Middle frontal gyrus (tissue), 1 donor: ENCODE measurements at regions not wholly inside any gene's neighbourhood (a gene's known extent, or its start where the extent isn't known, plus 50 kb on each side); places are given as distances from the start of the nearest gene placed in this dataset.
"Not testable (repeated sequence)": the region's sequence is repeated elsewhere in the genome, so short reads cannot be mapped to it uniquely, and the experiment has no call there.

Experiments used
- DNase-seq: peaks from one replicate; pipeline ENCODE4 v3.0.0-alpha.2; 2015; ENCODE audit warnings: low spot score; ENCODE audit errors: extremely low spot score

DNA sequence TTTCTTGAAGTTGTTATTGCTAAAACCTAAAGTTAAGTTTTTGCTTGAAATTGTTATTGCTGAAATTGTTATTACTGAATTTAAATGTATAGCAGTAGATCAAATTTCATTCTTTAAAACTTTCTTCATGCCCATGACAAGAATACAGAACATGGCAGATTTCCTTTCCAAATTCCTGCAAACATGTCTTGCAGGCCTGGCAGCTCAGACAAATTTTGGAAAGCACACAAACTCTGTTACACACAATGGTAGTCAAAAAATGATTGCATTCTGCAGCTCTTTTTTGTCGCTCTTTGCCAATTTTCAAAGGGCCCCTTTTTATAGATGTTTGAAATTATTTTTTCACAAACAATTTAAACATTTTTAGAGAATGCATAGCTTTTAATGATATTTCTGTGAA is 1292.3 kb upstream of the B3GALT2 start:
- DNase-seq, result no peak

DNA sequence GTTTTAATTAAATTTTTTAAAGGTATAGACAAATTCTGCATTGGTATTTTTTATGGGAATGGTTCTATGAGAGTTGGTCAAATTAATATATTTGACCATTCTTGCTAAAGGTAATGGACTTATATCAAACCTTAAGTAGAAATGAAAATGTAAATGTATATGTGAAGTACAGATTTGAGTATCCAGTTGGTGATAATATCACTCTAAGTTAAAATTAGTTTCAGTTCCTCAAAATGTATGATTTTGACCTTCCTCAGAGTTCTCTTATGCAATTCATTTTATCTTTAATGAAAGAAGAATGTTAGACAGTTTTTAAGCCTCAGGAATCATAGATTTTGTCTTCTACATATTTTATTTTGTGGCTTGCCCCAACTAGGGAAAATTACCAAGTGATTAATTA is 1291.5 kb upstream of the B3GALT2 start:
- no peak for DNase-seq

DNA sequence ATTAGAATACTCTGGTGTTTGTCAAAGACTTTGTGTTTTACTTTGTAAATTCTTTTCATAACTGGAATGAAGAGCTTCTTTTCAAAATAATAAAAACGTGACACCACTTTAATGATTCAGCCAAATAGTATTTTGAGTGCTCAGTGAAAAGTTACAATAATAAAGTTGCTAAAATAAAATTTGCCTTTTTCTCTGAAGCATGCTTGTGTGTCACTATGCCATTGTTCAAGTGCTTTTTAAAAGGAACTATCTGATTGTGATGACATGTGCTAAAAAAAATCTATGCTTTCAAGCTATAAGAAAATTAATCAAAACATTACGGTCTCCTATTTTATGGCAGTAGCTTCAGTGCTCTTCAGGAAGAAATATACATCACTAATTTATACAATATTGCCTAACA is 1290.5 kb upstream of the B3GALT2 start:
- DNase-seq, result no peak

DNA sequence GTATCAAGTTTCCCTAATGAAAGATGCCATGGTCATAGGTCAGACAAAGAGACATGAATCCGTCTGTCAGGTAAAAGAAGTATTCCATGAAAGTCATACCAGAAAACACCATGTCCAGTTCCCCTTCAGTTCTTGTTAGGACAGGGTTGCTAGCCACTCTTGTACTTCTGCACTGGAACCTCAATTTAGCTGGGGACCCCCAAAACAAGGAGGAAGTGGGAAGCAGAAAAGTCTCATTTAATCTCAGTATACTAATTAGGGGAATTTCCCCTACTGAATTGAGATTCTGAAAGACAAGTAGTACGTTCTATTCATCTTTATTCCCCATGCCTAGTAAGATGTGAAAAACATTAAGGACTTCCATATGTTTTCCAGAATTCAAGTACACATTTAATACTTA is 1289.9 kb upstream of the B3GALT2 start:
- no peak for DNase-seq

DNA sequence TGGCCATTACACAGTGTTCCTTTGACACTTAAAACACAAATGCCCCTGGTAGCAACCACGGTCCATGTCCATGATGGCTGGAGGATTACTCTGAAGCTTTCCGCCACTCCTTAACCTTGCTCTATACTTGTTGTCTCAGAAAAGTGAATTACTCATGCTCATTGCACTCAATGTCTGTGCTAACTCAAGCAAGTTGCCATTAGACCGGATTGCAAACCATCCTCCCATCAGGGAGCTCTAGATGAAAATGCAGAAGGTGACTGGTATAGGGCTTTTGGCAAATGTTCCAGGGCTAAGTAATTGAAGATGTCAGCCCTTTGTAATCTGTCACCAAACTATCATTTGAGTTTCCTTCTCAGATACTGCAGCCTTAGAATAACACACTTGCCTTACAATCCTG is 1288.3 kb upstream of the B3GALT2 start:
- no peak for DNase-seq

DNA sequence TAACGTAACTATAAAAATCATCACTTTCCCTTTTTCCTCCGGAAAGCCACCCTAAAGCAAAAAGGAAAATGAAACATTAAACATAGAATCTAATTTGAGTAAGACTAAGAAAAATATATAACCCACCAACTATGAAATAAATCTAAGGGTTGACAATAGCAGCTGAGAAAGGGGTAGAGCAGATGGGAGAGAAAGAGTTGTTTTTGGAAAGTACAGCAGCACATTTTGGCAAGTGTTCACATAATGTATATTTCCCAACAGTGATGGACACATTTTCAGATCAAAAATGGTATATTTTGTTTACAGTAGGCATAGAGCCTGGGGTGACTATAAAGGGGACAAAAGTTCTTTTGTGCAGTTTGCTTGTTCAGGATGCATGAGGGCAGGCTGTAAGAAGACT is 1287.4 kb upstream of the B3GALT2 start:
- no peak for DNase-seq

DNA sequence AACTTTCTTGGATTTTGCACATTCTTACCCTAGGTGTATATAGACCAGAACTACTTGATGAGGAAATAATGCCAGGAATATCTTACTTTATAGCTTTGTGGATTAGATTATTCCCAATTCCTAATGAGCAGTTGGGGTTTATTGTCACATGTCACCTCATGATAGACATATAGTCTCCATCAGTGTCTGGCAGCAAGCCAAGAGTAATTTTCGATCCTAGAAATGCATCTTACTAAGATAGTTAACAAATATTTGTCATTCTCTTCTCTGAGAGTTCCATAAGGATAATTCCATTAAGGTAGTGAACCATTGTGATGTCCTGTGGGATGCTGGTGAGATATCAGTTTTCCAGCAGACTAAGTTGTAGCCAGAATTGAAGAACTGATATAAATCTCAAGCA is 1282.9 kb upstream of the B3GALT2 start:
- no peak for DNase-seq

DNA sequence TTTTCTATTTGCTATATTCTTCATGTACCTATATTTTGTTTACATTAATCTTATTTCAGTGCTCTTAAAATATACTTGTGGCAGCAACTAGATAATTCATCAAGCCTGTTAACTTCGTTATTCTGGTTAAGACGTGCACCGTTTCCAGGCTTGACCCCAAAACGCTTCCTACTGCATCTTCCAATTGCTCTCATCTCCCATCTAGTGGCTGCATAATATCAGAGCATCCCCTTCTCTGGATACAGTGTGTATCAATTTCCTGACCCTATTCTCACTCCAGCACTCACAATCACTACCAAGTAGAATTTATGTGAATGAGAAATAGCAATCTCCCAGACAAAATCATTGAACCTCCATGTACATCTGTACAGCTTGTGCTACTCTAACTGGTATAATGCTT is 1280.3 kb upstream of the B3GALT2 start:
- no peak for DNase-seq

DNA sequence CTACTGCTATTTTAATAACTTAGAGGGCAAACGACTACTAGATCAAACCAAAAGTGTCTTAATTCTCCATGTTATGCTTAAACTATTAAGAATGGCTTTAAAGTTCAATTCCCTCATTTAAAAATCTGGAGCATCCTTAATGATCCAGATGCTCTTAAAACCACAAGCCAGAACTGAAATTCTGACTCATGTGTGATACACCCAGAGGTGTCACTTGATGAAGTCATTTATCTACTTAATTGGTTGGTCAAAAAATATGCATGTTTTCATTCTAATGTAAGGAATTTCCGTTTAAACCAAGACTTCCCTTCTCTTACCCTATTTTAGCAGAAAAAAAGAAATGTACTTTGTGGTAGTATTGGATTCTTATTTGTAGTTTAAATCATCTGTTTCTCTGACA is 1261.2 kb upstream of the B3GALT2 start:
- no peak for DNase-seq

DNA sequence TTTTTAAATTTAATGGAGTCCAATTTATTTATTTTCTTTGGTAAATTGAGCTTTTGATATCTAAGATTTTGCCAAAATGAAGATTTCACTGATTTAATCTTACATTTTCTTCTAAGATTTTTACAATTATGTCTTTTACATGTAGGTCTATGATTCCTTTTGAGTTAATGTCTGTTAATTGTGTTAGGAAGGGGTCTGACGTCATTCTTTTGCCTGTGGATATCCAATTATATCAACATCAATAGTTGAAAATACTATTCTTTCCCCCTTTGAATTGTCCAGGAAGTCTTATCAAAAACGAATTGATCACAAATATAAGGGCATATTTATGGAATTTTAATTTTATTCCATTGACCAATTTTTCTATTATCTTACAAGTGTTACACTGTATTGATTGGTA is 1258.8 kb upstream of the B3GALT2 start:
- no peak for DNase-seq

DNA sequence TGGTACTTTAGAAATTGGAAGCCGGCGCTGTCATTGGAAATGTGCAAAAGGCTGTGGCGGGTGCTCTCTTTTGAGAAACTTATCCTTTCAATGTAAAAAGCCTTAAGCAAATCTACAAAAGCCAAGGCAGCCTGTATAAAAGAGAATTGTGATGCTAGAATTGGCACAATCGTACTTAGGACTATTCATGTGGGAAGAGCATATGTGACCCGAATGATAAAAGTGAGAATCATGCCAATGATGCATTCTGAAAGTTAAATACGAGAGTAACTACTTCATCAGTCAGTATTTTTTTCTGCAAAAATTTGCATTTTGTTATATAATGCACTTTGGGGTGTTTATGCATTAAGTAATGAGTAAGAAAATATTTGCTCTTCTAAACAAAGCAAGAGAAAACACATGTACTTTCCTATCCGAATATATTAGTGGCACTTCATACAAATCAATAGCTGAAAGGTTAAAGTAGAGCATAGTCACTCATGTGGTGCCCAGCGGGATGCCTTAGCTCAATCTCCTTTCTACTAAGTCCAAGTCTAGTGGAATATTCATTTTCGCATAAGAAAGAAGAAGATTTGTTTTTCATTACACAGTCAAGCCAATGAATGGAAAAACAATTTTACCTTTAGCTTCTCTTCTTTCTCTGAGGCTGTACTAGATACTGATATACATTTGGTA is 1256.6 kb upstream of the B3GALT2 start:
- peak; percentile 14 for DNase-seq

DNA sequence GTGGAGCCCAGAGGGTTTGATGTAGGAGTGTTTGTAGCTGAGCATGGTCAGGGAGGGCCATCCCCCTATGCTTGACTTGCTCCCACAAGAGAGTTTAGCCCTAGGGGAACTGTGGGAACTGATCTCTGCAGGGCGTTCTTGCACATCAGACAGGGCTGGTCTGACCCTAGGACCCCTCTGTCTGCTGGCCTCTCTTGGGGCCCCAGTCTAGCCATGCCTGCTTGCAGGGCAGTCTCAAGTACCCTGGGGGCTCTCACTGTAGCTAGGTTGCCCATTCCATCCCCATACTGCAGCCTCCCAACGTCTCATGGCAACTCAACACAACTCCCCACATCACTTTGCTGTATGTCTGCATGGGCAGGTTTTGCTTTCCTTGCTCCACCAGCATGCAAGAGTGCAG is 1250.7 kb upstream of the B3GALT2 start:
- no peak for DNase-seq

DNA sequence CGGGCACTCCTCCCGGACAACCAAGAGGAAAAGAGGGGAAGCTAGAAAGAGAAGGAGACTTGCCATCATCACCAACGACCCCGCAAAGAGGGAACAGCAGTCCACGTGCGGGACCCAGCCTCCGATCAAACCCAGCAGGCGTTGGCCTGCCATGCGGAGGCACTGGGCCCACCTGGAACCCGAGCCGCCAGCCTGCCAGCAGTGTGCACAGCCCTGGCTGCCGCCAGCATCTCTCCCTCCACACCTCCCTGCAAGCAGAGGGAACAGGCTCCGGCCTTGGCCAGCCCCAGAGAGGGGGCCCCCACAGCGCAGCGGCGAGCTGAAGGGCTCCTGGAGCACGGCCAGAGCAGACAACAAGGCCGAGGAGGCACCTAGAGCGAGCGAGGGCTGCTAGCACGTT is 1244.7 kb upstream of the B3GALT2 start:
- no peak for DNase-seq

DNA sequence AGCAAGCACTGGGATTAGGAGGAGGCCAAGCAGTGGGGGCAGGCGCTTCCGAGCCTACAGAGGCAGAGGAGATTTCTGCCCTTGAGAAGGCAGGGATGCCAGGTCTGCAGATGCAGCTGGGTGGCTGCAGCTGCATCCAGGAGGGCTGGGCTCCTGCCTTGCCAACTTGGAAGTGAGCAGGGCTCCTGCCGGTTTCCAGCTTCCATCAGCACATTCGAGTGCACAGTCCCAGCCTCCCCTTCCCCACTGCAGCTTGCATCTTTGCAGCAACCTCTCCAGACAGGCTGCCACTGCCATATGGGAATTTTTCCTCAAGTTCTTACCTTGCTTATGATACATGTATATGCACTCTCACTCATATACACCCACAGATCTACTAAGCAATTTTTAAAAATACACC is 1234.3 kb upstream of the B3GALT2 start:
- no peak for DNase-seq

DNA sequence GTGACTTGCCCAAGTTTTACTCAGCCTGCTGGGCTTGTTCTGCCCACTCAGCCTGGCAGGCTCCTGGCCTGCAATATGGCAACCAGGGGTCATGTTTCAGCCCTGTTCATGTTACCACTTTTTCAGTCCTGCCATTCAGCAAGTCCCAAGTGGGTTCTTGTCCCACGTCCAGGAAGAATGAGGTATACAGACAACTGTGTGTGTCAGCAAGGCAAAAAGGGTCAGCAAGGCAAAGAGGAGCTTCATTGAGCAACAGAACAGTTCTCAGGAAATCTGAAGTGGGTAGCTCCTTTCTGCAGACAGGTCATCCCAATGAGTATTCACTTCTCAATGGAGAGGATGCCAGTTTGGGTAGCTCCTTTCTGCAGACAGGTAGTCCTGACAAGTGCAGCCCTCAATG is 1233.3 kb upstream of the B3GALT2 start:
- no peak for DNase-seq

DNA sequence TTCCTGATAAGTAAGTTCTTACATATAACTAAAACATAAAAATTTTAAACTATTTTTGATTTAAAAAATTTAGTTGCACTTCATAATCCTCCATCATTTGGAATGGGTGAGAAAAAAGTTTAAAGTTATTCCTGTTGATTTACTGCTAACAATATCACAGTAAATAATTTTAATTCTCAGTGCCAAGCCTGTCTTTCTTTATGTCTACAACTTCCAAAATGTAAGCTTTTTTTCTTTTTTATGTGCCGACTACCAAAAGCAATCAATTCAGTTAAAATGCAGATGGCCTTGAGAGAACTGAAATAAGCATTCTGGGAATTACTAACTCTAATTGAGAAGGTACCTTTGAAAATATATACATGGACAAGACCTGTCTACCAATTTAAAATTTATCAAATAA is 1224.3 kb upstream of the B3GALT2 start:
- no peak for DNase-seq

DNA sequence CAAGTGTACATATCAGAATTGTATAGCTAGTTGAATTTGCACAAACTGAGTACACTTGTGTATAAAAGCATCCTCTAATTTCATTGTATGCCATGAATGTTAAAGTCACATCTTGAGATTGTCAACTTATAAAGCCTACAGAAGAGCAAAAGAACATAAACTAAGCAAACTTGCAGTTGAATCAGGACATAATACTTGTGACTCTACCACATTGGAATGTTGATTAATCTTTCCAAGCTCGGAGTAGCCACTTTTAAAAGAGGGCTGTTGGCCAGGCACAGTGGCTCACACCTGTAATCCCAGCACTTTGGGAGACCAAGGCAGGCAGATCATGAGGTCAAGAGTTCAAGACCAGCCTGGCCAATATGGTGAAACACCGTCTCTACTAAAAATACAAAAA is 1220.8 kb upstream of the B3GALT2 start:
- DNase-seq, result not testable (repeated sequence)

DNA sequence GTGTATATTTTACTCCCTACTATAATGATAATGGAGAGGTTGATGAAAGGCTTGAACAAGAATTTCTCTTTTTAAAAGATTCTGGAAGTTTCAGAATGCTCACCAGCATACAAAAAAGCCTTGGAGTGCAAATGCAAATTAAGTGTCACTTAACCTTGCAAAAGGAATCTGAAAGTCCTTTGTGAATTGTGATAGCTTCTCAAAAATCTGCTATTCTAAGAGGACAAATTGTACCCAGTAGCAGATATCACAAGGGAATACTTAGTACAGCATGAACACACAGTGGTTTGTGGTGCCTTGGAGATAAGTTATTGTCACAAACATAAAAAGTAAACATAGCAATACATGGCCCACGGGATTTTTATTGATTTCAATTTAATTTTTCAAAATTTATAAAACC is 1208.3 kb upstream of the B3GALT2 start:
- no peak for DNase-seq

DNA sequence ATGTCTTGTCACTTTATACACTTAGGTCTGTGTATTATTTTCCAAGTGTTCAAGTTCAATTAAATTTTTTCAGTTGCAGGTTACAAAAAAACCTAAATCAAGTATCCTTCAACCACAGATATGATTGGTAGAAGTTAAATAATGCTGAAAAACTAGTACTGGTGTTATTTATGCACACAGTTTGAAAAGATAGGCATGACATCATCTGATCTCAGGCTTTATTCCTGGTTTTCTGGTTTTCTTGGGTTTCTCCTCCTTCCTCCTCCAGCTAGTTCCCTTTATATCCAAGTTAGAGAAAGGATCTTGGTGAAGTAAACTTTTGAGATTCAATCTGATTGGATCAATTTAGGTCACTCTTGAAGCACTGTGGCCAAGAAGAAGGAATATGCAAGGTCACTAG is 1201.1 kb upstream of the B3GALT2 start:
- DNase-seq, result no peak

DNA sequence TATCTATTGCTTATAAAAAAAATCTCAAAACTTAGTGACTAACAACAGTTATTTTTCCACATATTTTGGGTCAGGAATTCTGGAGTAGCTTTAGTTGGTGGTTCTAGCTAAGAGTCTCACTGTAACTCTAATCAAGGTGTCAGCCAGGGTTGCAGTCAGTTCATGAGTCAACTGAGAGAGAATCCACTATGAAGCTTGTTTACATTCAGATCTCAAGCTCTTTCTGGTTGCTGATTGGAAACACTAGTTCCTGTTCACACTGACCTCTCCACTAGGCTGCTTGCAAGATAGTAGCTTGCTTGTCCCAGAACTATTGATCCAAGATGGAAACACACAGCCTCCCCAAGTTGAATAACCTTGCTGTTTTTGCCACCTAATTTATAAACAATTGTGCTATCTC is 1192.1 kb upstream of the B3GALT2 start:
- DNase-seq, result no peak

DNA sequence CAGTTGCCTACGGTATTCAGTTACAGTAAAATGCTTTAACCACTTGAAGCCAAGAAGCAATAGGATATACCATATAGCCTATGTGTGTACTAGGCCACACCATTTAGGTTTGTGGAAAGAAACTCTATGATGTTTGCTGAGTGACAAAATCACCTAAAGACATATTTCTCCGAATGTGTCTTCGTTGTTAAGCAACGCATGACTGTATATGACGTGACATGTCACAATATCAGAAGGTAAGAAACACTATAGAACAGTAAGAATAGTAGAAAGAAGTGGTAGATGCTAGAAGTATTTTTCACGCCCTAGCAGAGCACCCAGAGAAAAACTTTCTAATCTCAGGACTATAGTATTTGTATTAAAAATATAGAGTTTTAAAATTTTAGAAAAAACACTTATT is 1188.2 kb upstream of the B3GALT2 start:
- no peak for DNase-seq

DNA sequence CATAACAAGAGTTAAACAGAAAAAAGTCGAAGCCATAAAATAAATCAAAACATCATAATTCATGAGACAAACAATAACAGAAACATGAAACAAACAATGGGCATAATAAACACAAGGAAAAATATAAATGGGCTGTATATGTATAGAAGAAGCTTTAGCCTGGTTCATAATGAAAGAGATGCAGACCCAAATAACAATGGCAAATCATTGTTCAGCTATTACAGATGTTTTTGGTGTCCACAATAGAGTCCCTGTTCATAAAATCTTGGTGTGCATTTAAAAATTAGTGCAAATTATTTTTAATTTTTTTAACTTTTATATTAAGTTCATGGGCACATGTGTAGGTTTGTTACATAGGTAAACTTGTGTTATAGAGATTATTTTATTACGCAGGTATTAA is 1185.9 kb upstream of the B3GALT2 start:
- DNase-seq, result no peak

DNA sequence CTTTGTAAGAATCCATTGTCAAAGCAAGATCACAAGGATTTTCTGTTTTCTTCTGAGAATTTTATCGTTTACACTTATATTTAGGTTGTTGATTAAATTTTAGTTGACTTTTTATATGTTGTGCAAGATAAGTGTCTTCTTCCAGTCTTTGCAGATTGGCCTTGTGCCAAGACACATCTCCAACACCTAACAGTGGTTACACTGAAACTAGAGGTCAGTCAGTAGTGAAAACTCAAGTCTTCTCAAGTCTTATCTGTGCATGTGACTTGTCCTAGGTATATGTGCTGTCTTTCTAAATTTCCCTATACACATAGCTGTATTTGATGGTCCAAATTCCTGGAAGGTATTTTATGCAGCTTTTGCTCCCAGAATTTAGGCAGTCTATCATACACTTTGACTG is 1183.2 kb upstream of the B3GALT2 start:
- no peak for DNase-seq

DNA sequence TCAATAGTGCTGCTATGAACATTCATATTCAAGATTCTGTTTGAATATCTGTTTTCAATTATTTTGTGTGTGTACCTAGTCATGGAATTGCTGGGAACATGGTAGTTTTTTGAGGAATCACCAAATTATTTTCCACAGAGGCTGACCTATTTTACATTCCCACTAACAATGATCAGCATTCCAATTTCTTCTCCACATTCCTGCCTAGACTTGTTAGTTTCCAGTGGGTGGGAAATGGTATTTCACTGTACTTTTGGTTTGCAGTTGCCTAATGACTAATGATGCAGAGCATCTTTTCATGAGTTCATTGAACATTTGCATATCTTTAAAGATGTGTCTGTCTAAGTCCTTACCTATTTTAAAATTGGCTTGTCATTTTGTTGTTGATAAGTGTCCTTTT is 1182.6 kb upstream of the B3GALT2 start:
- no peak for DNase-seq
